Endothelial cell (in vitro differentiated cells): ENCODE measurements at regions not wholly inside any gene's neighbourhood (a gene's known extent, or its start where the extent isn't known, plus 50 kb on each side); places are given as distances from the start of the nearest gene placed in this dataset.
"Not testable (repeated sequence)": the region's sequence is repeated elsewhere in the genome, so short reads cannot be mapped to it uniquely, and the experiment has no call there.

Experiments
- DNase-seq: peaks from one replicate; pipeline ENCODE4 v3.0.0; 2021; ENCODE audit warnings: low spot score
- H3K27ac Mint-ChIP-seq: one replicate; pipeline ENCODE4 v1.8.0; 2021; ENCODE audit warnings: mixed read lengths, inconsistent platforms; ENCODE audit not compliant: unreplicated experiment
- H3K27me3 Mint-ChIP-seq: one replicate; pipeline ENCODE4 v1.8.0; 2021; ENCODE audit warnings: mild to moderate bottlenecking, moderate library complexity, mixed read lengths, inconsistent platforms; ENCODE audit not compliant: unreplicated experiment
- H3K36me3 Mint-ChIP-seq: one replicate; pipeline ENCODE4 v1.8.0; 2021; ENCODE audit warnings: mild to moderate bottlenecking, low read depth, mixed read lengths, inconsistent platforms; ENCODE audit not compliant: unreplicated experiment
- H3K4me1 Mint-ChIP-seq: one replicate; pipeline ENCODE4 v1.8.0; 2021; ENCODE audit warnings: mild to moderate bottlenecking, mixed read lengths, inconsistent platforms; ENCODE audit not compliant: unreplicated experiment
- H3K4me3 Mint-ChIP-seq: one replicate; pipeline ENCODE4 v1.8.0; 2021; ENCODE audit warnings: mild to moderate bottlenecking, mixed read lengths, inconsistent platforms; ENCODE audit not compliant: unreplicated experiment
- H3K9me3 Mint-ChIP-seq: one replicate; pipeline ENCODE4 v1.8.0; 2021; ENCODE audit warnings: mixed read lengths, inconsistent platforms; ENCODE audit not compliant: unreplicated experiment
- CTCF ChIP-seq: fragments of 200-600 bp; sonication (generic); IDR thresholded peaks from one replicate; pipeline ENCODE4 v1.5.0; 2021; ENCODE audit warnings: antibody characterized with exemption; ENCODE audit not compliant: unreplicated experiment

GRCh38 chr7:45278763-45279398, 121.3 kb downstream of the RAMP3 start:
- TF ChIP-seq CTCF = no peak
- Mint-ChIP-seq H3K27ac (no peak overlapping the region), H3K4me3 (no peak overlapping the region), H3K27me3 (peaks cover 3% of the 10 kb centered on the region), H3K36me3 (no peaks in the 10 kb centered on the region), H3K9me3 (no peaks in the 10 kb centered on the region), H3K4me1 (peaks cover 4% of the 10 kb centered on the region)
- no peak for DNase-seq

GRCh38 chr7:45289611-45290010, 132.0 kb downstream of the RAMP3 start:
- not testable (repeated sequence) for H3K27ac Mint-ChIP-seq, H3K4me3 Mint-ChIP-seq, H3K9me3 Mint-ChIP-seq, H3K36me3 Mint-ChIP-seq, H3K27me3 Mint-ChIP-seq, H3K4me1 Mint-ChIP-seq, DNase-seq

- no peak for TF ChIP-seq CTCF
- H3K4me3 Mint-ChIP-seq = no peak overlapping the region
- H3K36me3 Mint-ChIP-seq = no peaks in the 10 kb centered on the region
- H3K9me3 Mint-ChIP-seq = peaks cover 3% of the 10 kb centered on the region
- no peaks in the 10 kb centered on the region for H3K4me1 Mint-ChIP-seq
- no peak for DNase-seq
- peaks cover 6% of the 10 kb centered on the region for H3K27me3 Mint-ChIP-seq
- no peak overlapping the region for H3K27ac Mint-ChIP-seq
These were observed 133.3 kb downstream of the RAMP3 start for GRCh38 chr7:45290880-45291279.

GRCh38 chr7:45292481-45292880, 134.9 kb downstream of the RAMP3 start:
- no peak for DNase-seq
- Mint-ChIP-seq H3K27me3 (peaks cover 5% of the 10 kb centered on the region), H3K9me3 (peaks cover 1% of the 10 kb centered on the region), H3K27ac (no peak overlapping the region), H3K4me3 (no peak overlapping the region), H3K4me1 (no peaks in the 10 kb centered on the region), H3K36me3 (no peaks in the 10 kb centered on the region)
- no peak for TF ChIP-seq CTCF

GRCh38 chr7:45293295-45293942, 135.8 kb downstream of the RAMP3 start:
- Mint-ChIP-seq H3K27ac (no peak overlapping the region), H3K36me3 (no peaks in the 10 kb centered on the region), H3K27me3 (peaks cover 5% of the 10 kb centered on the region), H3K4me3 (no peak overlapping the region), H3K4me1 (no peaks in the 10 kb centered on the region), H3K9me3 (no peaks in the 10 kb centered on the region)
- no peak for DNase-seq
- TF ChIP-seq CTCF = no peak
